PC-9 (cell line): ENCODE measurements at regions not wholly inside any gene's neighbourhood (a gene's known extent, or its start where the extent isn't known, plus 50 kb on each side); places are given as distances from the start of the nearest gene placed in this dataset.

Experiments
- BruUV-seq: library from RNA; stranded (reverse); fragments of 400-500 nt; replicated peaks from 2 replicates; lab custom pipeline; 2021; lab: Mats Ljungman, UMichigan
- CTCF ChIA-PET: fragments of 300-600 bp; sonication (Branson Sonifier 250); formaldehyde crosslinking; loops from one replicate; lab custom pipeline; 2022; ENCODE audit warnings: antibody characterized with exemption; lab: Charles Lee
- POLR2A ChIA-PET: fragments of 300-600 bp; sonication (Branson Sonifier 250); formaldehyde crosslinking; loops from one replicate; lab custom pipeline; 2022; ENCODE audit warnings: antibody characterized with exemption; ENCODE audit not compliant: unreplicated experiment; lab: Charles Lee
- DNase-seq, 2 experiments: peaks; one replicate each; pipeline versions ENCODE4 v3.0.0 to v3.0.0-alpha.2; 2015 to 2022; ENCODE audit warnings: mixed read lengths in 1 of 2
- H2AFZ ChIP-seq: fragments of 200-600 bp; sonication (generic); 2 replicates; pipeline ENCODE4 v1.8.1; 2017; ENCODE audit warnings: antibody characterized with exemption
- H3F3A ChIP-seq: fragments of 200-600 bp; sonication (generic); 2 replicates; pipeline ENCODE4 v1.8.1; 2017; ENCODE audit warnings: antibody characterized with exemption, mild to moderate bottlenecking, low read depth; ENCODE audit not compliant: insufficient read depth
- H3K27ac ChIP-seq: fragments of 200-600 bp; sonication (generic); 2 replicates; pipeline ENCODE4 v1.6.1; 2016; ENCODE audit warnings: mixed run types
- H3K27me3 ChIP-seq: fragments of 200-600 bp; sonication (generic); 2 replicates; pipeline ENCODE4 v1.6.1; 2016; ENCODE audit warnings: low read depth, mixed run types; ENCODE audit not compliant: insufficient read depth
- H3K36me3 ChIP-seq: fragments of 200-600 bp; sonication (generic); 2 replicates; pipeline ENCODE4 v1.6.1; 2016; ENCODE audit warnings: low read depth, mixed run types
- H3K4me1 ChIP-seq: fragments of 200-600 bp; sonication (generic); replicated peaks from 2 replicates; pipeline ENCODE4 v1.6.1; 2016; ENCODE audit warnings: mixed run types; ENCODE audit not compliant: insufficient read depth
- H3K4me2 ChIP-seq: fragments of 200-600 bp; sonication (generic); 2 replicates; pipeline ENCODE4 v1.6.1; 2017; ENCODE audit warnings: mixed run types
- H3K4me3 ChIP-seq: fragments of 200-600 bp; sonication (generic); 2 replicates; pipeline ENCODE4 v1.6.1; 2016; ENCODE audit warnings: mixed run types
- H3K79me2 ChIP-seq: fragments of 200-600 bp; sonication (generic); 2 replicates; pipeline ENCODE4 v1.6.1; 2017; ENCODE audit warnings: low read depth, mixed run types
- H3K9me2 ChIP-seq: fragments of 200-600 bp; sonication (generic); 2 replicates; pipeline ENCODE4 v1.8.1; 2017; ENCODE audit warnings: mild to moderate bottlenecking; ENCODE audit not compliant: insufficient read depth
- H3K9me3 ChIP-seq: fragments of 200-600 bp; sonication (generic); 2 replicates; pipeline ENCODE4 v1.8.1; 2016; ENCODE audit warnings: low read depth; ENCODE audit not compliant: insufficient read depth
- H4K20me1 ChIP-seq: fragments of 200-600 bp; sonication (generic); 2 replicates; pipeline ENCODE4 v1.8.1; 2017; ENCODE audit not compliant: insufficient read depth
- EZH2 ChIP-seq: fragments of 200-600 bp; sonication (generic); IDR thresholded peaks from 2 replicates; pipeline ENCODE4 v1.8.0; 2017; ENCODE audit warnings: antibody characterized with exemption, low read depth
- intact Hi-C: fragments of 100-400 bp; cut with micrococcal nuclease; formaldehyde crosslinking; loops from one replicate; pipeline ENCODE4 v1.10.0; 2022; ENCODE audit not compliant: unreplicated experiment
- TF ChIP-seq, protein P1 (sequence below): fragments of 200-600 bp; sonication (generic); conservative IDR thresholded peaks from 2 replicates; pipeline ENCODE4 v1.6.1; 2017; ENCODE audit warnings: mixed run types, antibody characterized with exemption, mild to moderate bottlenecking, moderate library complexity

DNA sequence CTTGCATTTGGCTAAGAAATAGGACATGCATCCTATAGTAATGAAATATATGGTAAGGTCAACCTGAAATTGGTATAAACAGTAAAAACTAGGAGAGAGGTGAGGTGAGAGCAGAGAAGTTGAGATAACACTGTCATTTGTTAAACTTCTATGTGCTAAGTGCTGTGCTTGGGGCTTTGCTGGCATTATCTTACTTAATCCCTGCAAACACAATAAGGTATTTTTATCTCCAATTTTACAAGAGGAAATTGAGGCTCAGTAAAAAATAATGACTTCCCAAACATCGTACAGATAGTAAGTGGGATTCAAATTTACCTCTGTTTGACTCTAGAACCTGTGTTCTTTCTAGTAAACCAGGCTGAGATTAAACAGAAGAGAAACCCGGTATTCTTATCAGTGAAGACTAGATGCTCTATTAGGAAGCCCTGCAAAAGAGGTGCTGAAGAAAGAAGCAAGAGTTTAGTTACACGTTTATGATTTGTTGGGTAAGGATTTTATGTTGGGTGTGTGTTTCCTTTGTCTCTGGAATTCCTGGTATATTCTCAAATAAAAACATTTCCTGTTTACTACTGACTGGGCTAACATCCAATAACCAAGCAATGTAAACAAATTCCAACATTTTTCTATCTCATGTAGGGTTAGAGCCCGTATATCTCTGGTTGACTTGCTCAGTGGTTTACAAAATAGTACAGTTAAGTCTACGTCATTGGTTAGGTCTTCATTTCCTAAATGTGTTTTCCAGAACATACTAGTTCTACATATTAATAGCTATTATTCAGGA lies 137.3 kb upstream of the FNDC3A start:
- H3K4me1 ChIP-seq: no peaks in the 10 kb centered on the region
- no peak overlapping the region for H2AFZ ChIP-seq
- H3K79me2 ChIP-seq: no peaks in the 10 kb centered on the region
- no peak overlapping the region for H3K4me2 ChIP-seq
- H3K4me3 ChIP-seq: no peak overlapping the region
- H3K9me3 ChIP-seq: no peaks in the 10 kb centered on the region
- no peak for TF ChIP-seq EZH2
- TF ChIP-seq, protein P1, sequence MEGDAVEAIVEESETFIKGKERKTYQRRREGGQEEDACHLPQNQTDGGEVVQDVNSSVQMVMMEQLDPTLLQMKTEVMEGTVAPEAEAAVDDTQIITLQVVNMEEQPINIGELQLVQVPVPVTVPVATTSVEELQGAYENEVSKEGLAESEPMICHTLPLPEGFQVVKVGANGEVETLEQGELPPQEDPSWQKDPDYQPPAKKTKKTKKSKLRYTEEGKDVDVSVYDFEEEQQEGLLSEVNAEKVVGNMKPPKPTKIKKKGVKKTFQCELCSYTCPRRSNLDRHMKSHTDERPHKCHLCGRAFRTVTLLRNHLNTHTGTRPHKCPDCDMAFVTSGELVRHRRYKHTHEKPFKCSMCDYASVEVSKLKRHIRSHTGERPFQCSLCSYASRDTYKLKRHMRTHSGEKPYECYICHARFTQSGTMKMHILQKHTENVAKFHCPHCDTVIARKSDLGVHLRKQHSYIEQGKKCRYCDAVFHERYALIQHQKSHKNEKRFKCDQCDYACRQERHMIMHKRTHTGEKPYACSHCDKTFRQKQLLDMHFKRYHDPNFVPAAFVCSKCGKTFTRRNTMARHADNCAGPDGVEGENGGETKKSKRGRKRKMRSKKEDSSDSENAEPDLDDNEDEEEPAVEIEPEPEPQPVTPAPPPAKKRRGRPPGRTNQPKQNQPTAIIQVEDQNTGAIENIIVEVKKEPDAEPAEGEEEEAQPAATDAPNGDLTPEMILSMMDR: no peak
- H3K27ac ChIP-seq: no peak overlapping the region
- H3K9me2 ChIP-seq: no peaks in the 10 kb centered on the region
- no peaks in the 10 kb centered on the region for H3K36me3 ChIP-seq
- intact Hi-C loops: no loop called here
- no peaks in the 10 kb centered on the region for H3K27me3 ChIP-seq
- CTCF ChIA-PET: no interaction called here
- no peaks in the 10 kb centered on the region for H3F3A ChIP-seq
- no peaks in the 10 kb centered on the region for H4K20me1 ChIP-seq
- no peak for DNase-seq
- BruUV-seq: no TSS peak
- POLR2A ChIA-PET: no interaction called here

DNA sequence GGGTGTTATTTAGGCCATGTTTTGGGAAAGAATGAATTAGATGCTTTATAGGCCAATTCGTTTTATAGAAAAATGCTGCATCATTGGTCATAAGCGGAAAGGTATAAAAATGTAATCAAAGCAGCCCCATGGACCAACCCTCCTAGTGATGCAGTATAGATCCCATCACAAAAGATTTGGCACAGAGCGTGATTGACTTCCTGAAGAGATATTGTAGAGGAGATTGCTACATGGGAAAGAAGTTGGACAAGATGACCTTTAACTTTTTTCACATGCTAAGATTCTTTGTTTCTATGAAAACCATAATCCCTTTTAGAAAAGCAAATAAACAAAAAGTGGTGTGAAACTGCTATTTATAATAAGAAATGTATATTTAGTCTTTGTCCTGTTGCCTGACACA lies 136.5 kb upstream of the FNDC3A start:
- no peak for DNase-seq

DNA sequence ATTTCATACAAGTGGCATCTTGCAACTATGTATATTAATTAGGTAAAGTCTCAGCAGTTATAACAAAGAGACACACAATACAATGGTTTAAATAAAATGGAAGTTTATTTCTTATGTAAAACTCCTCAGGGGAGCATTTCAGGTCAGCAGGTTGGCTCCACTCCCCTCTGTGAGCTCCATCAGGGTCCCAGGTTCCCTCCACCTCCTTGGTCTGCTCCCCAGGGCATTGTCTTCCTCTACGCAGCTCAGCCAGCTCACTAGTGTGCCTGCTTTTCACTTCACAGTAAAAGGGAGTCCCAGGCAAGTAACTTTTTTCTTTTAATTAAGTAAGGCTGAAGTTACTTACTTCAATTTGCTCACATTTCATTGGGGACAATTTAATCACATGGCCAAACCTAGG lies 135.3 kb upstream of the FNDC3A start:
- Histone ChIP-seq H3K9me2 (no peaks in the 10 kb centered on the region), H3K9me3 (no peaks in the 10 kb centered on the region), H4K20me1 (no peaks in the 10 kb centered on the region), H3K4me1 (no peaks in the 10 kb centered on the region), H3K4me2 (no peak overlapping the region), H3K27me3 (no peaks in the 10 kb centered on the region), H2AFZ (no peak overlapping the region), H3K79me2 (no peaks in the 10 kb centered on the region), H3K27ac (no peak overlapping the region), H3F3A (no peaks in the 10 kb centered on the region), H3K36me3 (no peaks in the 10 kb centered on the region), H3K4me3 (no peak overlapping the region)
- intact Hi-C loops: no loop called here
- DNase-seq: no peak
- BruUV-seq: no TSS peak
- TF ChIP-seq EZH2: no peak
- TF ChIP-seq, protein P1: no peak
- ChIA-PET CTCF (no interaction called here), POLR2A (interaction anchor here (0.5 kb wide), 1 partner anchor 10 kb away, joined by 14 read pairs; no protein-coding TSS in a partner anchor)

More for the DNA sequence above, 136.5 kb upstream of the FNDC3A start:
- H3K9me3 ChIP-seq: no peaks in the 10 kb centered on the region
- no peaks in the 10 kb centered on the region for H3K36me3 ChIP-seq
- no TSS peak for BruUV-seq
- H3K27me3 ChIP-seq: no peaks in the 10 kb centered on the region
- H3K4me2 ChIP-seq: no peak overlapping the region
- H2AFZ ChIP-seq: no peak overlapping the region
- intact Hi-C loops: no loop called here
- no peaks in the 10 kb centered on the region for H3K79me2 ChIP-seq
- H3K4me1 ChIP-seq: no peaks in the 10 kb centered on the region
- CTCF ChIA-PET: no interaction called here
- H3K9me2 ChIP-seq: no peaks in the 10 kb centered on the region
- no peak overlapping the region for H3K27ac ChIP-seq
- POLR2A ChIA-PET: no interaction called here
- H3F3A ChIP-seq: no peaks in the 10 kb centered on the region
- H3K4me3 ChIP-seq: no peak overlapping the region
- no peak for TF ChIP-seq EZH2
- TF ChIP-seq, protein P1: no peak
- no peaks in the 10 kb centered on the region for H4K20me1 ChIP-seq
